ENCODE measurements at regions not wholly inside any gene's neighbourhood (a gene's known extent, or its start where the extent isn't known, plus 50 kb on each side); places are given as distances from the start of the nearest gene placed in this dataset.

DNA sequence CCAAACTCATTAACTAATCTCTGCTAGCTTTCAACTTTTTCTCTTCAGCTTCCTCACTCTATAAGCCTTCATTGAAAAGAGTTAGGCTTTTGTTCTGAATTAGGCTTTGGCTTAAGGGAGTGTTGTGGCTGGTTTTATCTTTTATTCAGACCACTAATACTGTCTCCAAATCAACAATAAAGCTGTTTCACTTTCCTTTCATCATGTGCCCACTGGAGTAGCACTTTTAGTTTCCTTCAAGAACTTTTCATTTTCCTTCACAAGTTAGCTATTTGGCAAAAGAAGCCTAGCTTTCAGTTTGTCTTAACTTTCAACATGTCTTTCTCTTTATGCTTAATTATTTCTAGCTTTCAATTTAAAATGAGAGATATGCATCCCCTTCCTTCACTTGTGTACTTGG, 271.7 kb upstream of the FSIP2 start:
- TF ChIP-seq EZH2phosphoT487 (IDR thresholded peaks at IDR 0.05; ENCODE audit: insufficient read depth, low read depth) (no peak), EZH2 (IDR thresholded peaks at IDR 0.05; ENCODE audit: insufficient read depth, poor library complexity, severe bottlenecking) (no peak)

Measured in GM23248 (cell line).